RCC 7860 (cell line): ENCODE measurements at regions not wholly inside any gene's neighbourhood (a gene's known extent, or its start where the extent isn't known, plus 50 kb on each side); places are given as distances from the start of the nearest gene placed in this dataset.

ENCODE experiments used
- DNase-seq: peaks from one replicate; pipeline ENCODE4 v3.0.0-alpha.2; 2015; ENCODE audit warnings: low spot score
- FAIRE-seq: peaks from 2 replicates; lab custom pipeline; 2012; peaks lifted over from hg19 to GRCh38; lab: Jason Lieb, UNC

GRCh38 chr4:43898836-43899235, 549.8 kb downstream of the KCTD8 start:
- FAIRE-seq (no peak), DNase-seq (no peak)

DNA sequence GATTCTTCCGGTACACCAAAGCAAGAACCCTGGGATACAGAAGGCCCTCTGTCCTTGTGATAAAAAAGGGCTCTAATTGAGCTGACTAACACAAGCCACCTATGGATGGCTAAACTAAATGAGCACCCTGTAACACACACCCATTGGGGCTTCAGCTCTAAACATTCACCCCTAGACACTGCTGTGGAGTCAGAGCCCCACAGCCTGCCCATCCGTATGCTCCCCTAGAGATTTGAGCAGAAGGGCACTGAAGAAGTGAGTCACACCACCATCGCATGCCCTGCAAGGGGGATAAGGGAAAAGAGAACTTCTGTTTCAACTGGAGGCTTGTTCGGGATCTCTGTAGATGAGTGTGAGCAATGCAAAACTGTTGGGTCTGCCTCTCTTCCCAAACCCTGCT, 545.2 kb downstream of the KCTD8 start:
- no peak for DNase-seq
- FAIRE-seq = no peak

GRCh38 chr4:43918377-43918776, 530.2 kb downstream of the KCTD8 start:
- FAIRE-seq = no peak
- no peak for DNase-seq

DNA sequence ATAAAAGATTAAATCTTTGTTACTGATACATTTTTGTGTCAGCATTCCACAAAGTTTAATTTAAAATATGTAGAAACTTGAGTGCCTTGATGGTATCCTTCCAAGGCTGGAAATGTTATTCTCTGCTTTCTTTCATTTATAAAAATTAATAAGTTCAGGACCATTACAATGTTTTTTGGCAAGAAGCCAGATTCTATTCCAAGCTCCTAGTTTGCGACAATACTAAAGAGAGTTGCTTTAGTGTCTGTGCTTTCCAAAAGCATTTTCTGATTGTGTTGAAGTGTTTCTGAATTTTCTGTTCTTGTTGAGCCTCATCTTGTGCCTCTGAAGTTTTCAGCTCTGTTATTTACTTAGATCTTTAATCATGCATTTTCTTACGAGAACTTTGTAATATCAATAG, 516.2 kb downstream of the KCTD8 start:
- no peak for FAIRE-seq
- no peak for DNase-seq

GRCh38 chr4:43943998-43944397, 504.6 kb downstream of the KCTD8 start:
- no peak for DNase-seq
- FAIRE-seq = no peak

DNA sequence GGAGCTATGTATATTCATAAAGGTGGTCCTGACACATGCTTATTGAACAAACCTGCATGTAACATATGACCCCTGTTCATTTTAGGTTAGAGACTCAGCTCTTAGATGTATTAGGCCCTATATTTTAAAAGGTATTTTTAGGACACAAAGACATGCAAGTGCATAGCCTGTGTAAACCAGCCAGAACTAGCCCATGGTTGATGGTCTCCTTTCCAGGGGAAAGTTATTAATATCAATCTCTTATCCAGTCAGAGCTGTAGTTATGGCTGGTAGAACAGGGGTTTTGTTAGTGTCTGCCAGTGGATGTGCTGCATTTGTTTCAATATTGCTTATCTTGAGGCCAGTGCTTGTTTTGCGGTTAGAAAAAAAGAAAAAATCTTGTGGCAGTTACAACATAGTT, 488.6 kb downstream of the KCTD8 start:
- no peak for FAIRE-seq

GRCh38 chr4:43968011-43968410, 480.6 kb downstream of the KCTD8 start:
- FAIRE-seq (no peak), DNase-seq (no peak)

More for the DNA sequence above, 488.6 kb downstream of the KCTD8 start:
- DNase-seq = no peak

DNA sequence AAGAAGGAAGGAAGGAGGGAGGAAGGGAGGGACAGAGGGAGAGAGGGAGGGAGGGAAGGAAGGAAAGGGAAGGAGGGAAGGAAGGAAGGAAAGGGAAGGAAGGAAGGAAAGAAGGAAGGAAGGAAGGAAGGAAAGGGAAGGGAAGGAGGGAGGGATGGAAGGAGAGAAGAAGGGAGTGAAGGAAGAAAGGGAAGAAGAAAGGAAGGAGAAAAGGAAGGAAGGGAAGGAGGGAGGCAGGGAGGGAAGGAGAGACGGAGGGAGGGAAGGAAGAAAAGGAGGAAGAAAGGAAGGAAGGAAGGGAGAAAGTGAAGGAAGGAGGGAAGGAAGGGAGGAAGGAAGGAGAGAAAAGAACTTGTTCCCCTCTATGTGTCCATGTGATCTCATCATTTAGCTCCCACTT, 465.0 kb downstream of the KCTD8 start:
- no peak for DNase-seq

DNA sequence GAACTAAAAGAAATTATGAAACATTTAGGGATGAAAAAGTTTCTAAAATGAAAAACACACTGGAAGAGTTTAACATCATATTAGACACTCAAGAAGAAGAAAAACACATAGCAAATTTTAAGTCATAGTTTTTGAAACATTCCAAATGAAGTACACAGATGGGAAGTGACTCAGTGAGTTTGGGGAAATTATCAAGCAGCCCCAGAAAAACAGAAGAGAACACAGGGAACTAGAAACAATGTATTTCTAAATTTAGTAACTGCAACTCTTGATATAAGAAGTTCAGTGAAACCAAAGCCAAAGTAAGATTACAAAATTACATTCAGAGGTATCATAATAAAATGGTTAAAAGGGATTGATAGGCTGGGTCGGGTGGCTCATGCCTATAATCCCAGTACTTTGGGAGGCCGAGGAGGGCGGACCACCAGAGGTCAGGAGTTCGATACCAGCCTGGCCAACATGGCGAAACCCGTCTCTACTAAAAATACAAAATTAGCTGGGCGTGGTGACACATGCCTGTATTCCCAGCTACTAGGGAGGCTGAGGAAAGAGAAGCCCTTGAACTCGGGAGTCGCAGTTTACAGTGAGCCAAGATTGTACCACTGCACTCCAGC, 461.2 kb downstream of the KCTD8 start:
- FAIRE-seq (no peak), DNase-seq (no peak)

More for the DNA sequence above, 465.0 kb downstream of the KCTD8 start:
- no peak for FAIRE-seq

DNA sequence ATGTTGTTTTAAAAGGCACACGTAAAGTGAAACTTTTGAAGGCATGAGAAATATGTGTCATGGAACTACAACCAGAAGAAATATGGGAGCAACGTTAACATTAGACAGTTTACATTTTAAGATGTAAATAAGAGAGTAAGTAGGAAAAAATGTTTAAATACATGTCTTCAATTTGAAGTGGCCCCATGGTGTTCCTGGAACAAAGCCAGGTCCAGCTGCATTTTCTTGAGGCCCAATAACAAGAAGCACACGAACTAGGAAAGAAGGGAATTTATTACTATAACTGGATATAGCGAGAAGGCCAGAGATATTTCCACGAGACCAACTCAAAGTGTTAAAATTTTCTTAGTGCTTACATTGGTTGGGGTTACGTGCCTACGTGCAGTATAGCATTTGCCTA, 458.1 kb downstream of the KCTD8 start:
- DNase-seq (no peak), FAIRE-seq (no peak)

- DNase-seq = no peak
- no peak for FAIRE-seq
Observed at GRCh38 chr4:43990963-43991362, 457.6 kb downstream of the KCTD8 start.

DNA sequence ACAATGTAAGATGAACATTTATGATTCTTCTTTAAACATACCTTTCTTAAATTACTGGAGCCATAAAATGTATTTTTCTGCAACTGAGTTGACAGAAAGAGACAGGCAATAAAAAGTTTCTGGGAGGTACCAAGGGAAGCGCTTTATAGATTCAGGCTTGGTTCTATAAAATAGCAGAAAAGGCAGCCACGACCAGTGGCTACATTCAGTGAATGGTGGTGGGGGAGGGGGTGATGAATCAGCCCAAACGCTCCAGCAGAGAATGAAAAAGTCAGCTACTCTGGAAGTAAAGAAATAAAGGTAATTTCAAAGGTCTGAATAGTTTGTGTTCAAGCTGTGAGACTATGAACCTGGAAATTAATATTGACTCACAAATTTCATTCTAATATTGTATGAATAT, 456.1 kb downstream of the KCTD8 start:
- no peak for DNase-seq
- FAIRE-seq = no peak

DNA sequence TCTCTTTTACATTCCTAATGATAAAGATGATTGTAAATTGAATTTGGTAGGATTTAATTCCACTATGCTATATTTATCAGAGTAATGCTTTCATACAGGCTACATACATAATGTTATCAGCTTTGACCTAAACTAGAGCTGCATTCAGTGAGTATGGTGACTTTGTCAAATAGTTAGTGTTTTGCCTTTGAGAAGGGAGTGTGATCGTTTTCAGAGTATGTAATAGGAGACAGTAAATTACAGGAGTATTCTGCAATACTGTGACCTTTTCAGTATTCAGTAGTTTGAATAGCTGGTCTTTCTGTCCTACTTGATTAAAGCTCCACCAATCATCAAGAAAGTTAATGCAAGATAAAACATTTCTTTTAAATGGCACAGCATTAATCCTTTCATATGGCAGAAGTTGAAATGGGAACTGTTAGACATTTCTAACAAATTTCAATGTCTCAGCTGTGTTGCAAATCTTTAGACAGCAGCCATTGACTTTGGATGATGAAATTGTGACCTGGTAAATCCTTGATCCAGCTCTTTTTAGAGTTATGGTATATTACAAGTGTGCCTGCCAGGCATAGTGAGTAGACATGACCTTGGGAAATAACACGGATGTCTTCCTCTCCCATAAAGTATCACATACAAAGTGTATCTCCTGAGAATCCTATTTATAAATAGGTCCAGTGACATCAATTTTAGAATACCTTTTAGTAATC, 455.3 kb downstream of the KCTD8 start:
- no peak for DNase-seq
- FAIRE-seq = no peak

GRCh38 chr4:43999669-44000068, 448.9 kb downstream of the KCTD8 start:
- no peak for DNase-seq
- FAIRE-seq = no peak

GRCh38 chr4:44002368-44002767, 446.2 kb downstream of the KCTD8 start:
- no peak for FAIRE-seq
- DNase-seq = no peak

DNA sequence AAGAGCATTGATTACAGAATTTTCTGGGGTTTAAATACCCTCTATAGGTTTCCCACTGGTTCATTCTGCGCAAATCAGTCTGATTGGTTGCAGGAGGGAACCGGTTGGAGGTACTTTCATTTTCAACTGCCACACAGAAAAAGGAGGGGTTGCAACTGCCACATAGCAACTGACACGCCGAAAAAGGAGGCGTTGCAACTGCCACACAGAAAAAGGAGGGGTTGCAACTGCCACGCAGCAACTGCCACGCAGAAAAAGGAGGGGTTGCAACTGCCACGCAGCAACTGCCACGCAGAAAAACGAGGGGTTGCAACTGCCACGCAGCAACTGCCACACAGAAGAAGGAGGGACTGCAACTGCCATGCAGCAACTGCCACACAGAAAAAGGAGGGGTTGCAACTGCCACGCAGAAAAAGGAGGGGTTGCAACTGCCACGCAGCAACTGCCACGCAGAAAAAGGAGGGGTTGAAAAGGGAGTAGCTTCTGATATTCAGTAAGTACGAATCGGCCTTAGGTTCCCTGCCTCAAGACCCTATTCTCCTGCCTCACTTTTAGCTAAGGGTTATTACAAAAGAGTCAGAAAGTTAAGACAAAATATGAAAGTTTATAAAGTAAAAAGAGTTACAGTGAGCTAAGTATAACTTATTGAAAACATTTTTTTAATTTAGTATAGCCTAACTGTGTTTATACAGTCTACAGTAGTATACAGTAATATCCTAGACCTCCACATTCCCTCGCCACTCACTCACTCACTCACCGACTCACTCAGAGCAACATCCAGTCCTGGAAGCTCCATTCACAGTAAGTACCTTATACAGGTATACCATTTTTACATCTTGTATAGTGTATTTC, 431.8 kb downstream of the KCTD8 start:
- FAIRE-seq = no peak
- no peak for DNase-seq

- FAIRE-seq = no peak
- no peak for DNase-seq
Observed at GRCh38 chr4:44017422-44017739, 431.2 kb downstream of the KCTD8 start.

DNA sequence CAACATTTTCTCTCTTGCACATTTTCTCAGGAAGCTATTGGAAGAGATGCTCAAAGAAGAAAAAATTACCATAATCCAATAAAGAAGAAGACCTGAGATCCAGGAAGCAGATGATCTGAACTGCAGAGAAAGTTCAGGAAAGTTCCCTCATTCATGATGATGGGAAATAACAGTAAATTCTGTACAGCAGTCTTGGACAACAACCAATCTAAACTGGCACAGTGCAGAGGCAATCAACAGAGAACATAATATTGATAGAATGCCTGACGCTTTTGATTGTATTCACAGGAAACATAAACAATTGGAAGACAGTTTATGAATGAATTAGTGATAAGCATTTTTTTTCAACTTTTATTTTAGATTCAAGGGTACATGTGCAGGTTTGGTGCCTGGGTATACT, 428.9 kb downstream of the KCTD8 start:
- no peak for DNase-seq
- no peak for FAIRE-seq

- FAIRE-seq (no peak), DNase-seq (no peak)
Observed at GRCh38 chr4:44025376-44026020, 423.1 kb downstream of the KCTD8 start.

DNA sequence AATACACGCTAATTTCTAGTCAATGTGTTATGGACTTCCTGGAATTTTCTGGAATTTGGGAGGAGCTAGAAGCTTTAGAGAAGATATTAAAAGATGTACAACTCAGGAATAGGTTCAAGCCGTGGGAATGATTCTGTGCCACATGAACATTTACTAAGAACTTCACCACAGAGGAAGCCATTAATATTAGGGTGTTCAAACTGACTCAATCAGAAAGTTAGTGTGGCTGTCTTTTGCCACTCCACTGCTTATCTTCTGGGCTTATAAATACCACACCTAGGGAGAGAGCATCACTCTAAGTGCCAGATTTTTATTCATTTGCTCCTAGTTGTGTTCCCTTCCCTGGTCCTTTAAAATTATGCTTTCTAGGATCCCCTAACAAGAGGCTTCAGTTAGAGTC, 409.8 kb downstream of the KCTD8 start:
- DNase-seq (no peak), FAIRE-seq (no peak)

DNA sequence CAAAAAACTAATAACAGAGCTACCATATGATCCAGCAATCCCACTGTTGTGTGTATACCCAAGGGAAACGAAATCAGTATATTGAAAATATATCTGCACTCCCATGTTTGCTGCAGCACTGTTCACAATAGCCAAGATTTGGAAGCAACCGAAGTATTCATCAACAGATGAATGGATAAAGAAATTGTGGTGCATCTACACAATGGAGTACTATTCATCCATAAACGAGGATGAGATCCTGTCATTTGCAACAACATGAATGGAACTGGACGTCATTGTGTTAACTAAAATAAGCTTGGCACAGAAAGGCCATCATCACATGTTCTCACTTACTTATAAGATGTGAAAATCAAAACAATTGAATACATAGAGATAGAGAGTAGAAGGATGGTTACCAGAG, 402.1 kb downstream of the KCTD8 start:
- no peak for FAIRE-seq
- DNase-seq = no peak

- DNase-seq = no peak
- no peak for FAIRE-seq
Observed at GRCh38 chr4:44056721-44057151, 391.9 kb downstream of the KCTD8 start.
